Neural crest cell (in vitro differentiated cells): ENCODE measurements at regions not wholly inside any gene's neighbourhood (a gene's known extent, or its start where the extent isn't known, plus 50 kb on each side); places are given as distances from the start of the nearest gene placed in this dataset.
A peak's percentile ranks its signal among the peaks of the same experiment; 100 is the strongest.

Source experiments
- DNase-seq: peaks from one replicate; pipeline ENCODE4 v3.0.0; 2021; ENCODE audit warnings: low read depth, mixed read lengths, low spot score
- H3K27ac Mint-ChIP-seq: one replicate; pipeline ENCODE4 v1.8.0; 2021; ENCODE audit warnings: mild to moderate bottlenecking, mixed read lengths; ENCODE audit not compliant: unreplicated experiment
- H3K27me3 Mint-ChIP-seq: 2 replicates; pipeline ENCODE4 v1.8.0; 2021; ENCODE audit warnings: low read depth, mild to moderate bottlenecking, mixed read lengths
- H3K36me3 Mint-ChIP-seq: 2 replicates; pipeline ENCODE4 v1.8.0; 2021; ENCODE audit warnings: low read depth, mild to moderate bottlenecking, mixed read lengths
- H3K4me1 Mint-ChIP-seq: 2 replicates; pipeline ENCODE4 v1.8.0; 2021; ENCODE audit warnings: mixed read lengths
- H3K4me3 Mint-ChIP-seq: one replicate; pipeline ENCODE4 v1.8.0; 2021; ENCODE audit warnings: mild to moderate bottlenecking, mixed read lengths
- H3K9me3 Mint-ChIP-seq: 2 replicates; pipeline ENCODE4 v1.8.0; 2021; ENCODE audit warnings: mixed read lengths
- TF ChIP-seq, protein P1 (sequence below): fragments of 200-600 bp; sonication (generic); conservative IDR thresholded peaks from 2 replicates; pipeline ENCODE4 v1.5.0; 2021; ENCODE audit warnings: antibody characterized with exemption, mild to moderate bottlenecking

DNA sequence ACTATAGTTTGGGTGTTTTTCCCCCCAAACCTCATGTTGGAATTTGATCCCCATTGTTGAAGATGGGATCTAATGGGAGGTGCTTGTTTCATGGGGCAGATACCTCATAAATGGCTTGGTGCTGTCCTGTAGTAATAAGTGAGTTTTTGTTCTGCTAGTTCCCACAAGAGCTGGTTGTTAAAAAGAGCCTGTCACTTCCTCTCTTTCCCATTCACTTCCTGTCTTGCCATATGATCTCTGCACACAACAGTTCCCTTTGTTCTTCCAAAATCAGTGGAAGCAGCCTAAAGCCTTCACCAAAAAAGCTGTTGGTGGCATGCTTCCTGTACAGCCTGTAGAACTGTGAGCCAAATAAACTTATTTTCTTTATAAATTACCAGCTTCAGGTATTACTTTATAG, 768.2 kb upstream of the VRK2 start:
- H3K4me3 Mint-ChIP-seq: peak overlapping the region; percentile 11
- H3K4me1 Mint-ChIP-seq: peaks cover 15% of the 10 kb centered on the region
- H3K36me3 Mint-ChIP-seq: peaks cover 20% of the 10 kb centered on the region
- no peak overlapping the region for H3K27ac Mint-ChIP-seq
- TF ChIP-seq, protein P1, sequence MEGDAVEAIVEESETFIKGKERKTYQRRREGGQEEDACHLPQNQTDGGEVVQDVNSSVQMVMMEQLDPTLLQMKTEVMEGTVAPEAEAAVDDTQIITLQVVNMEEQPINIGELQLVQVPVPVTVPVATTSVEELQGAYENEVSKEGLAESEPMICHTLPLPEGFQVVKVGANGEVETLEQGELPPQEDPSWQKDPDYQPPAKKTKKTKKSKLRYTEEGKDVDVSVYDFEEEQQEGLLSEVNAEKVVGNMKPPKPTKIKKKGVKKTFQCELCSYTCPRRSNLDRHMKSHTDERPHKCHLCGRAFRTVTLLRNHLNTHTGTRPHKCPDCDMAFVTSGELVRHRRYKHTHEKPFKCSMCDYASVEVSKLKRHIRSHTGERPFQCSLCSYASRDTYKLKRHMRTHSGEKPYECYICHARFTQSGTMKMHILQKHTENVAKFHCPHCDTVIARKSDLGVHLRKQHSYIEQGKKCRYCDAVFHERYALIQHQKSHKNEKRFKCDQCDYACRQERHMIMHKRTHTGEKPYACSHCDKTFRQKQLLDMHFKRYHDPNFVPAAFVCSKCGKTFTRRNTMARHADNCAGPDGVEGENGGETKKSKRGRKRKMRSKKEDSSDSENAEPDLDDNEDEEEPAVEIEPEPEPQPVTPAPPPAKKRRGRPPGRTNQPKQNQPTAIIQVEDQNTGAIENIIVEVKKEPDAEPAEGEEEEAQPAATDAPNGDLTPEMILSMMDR: no peak
- no peak for DNase-seq
- no peaks in the 10 kb centered on the region for H3K27me3 Mint-ChIP-seq
- peaks cover 20% of the 10 kb centered on the region for H3K9me3 Mint-ChIP-seq

GRCh38 chr2:57291209-57291608, 755.4 kb upstream of the VRK2 start:
- Mint-ChIP-seq H3K4me3 (no peak overlapping the region), H3K27ac (no peak overlapping the region), H3K4me1 (no peaks in the 10 kb centered on the region), H3K27me3 (no peaks in the 10 kb centered on the region), H3K9me3 (no peaks in the 10 kb centered on the region), H3K36me3 (no peaks in the 10 kb centered on the region)
- TF ChIP-seq, protein P1: no peak
- no peak for DNase-seq

DNA sequence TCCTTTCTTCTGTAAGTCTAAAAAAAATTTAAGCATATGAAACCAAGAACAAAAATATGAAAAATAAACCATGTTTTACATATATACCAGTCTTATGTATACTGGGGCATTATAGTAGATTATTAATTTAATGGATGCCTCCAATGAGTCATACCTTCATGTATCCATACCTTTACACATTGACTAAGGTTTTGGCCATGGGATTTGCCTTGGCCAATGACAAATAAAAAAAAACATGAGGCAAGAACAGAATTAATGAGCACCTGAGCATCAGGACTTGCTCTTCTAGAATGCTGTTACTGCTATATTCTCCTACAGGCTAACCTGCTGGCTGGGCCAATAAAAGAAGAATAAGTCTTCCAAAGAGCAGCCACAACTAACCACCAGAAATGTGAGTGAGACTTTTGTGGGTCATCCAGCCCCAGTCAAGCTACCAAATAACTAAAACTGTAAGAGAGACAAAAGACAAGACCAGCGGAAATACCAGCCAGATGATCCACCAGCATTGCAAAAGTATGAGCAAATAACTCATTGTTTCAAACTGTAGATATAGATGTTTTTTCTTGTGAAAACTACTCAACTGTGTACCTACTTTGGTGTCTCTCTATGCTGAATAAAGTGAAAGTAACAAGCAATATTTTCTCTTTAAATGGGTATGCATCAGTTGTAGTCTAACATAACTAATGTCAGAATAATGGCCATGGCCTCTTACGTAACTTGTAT, 749.6 kb upstream of the VRK2 start:
- no peaks in the 10 kb centered on the region for H3K27me3 Mint-ChIP-seq
- no peak overlapping the region for H3K4me3 Mint-ChIP-seq
- H3K9me3 Mint-ChIP-seq: no peaks in the 10 kb centered on the region

GRCh38 chr2:57313678-57314077, 732.9 kb upstream of the VRK2 start:
- H3K9me3 Mint-ChIP-seq: peaks cover 7% of the 10 kb centered on the region
- H3K4me3 Mint-ChIP-seq: no peak overlapping the region
- TF ChIP-seq, protein P1: no peak
- no peaks in the 10 kb centered on the region for H3K36me3 Mint-ChIP-seq
- DNase-seq: no peak
- peaks cover 2% of the 10 kb centered on the region for H3K27me3 Mint-ChIP-seq
- no peaks in the 10 kb centered on the region for H3K4me1 Mint-ChIP-seq
- H3K27ac Mint-ChIP-seq: no peak overlapping the region

More for the DNA sequence above, 749.6 kb upstream of the VRK2 start:
- Mint-ChIP-seq H3K4me1 (no peaks in the 10 kb centered on the region), H3K27ac (no peak overlapping the region), H3K36me3 (no peaks in the 10 kb centered on the region)
- DNase-seq: no peak
- TF ChIP-seq, protein P1: no peak

- no peak overlapping the region for H3K4me3 Mint-ChIP-seq
- no peaks in the 10 kb centered on the region for H3K4me1 Mint-ChIP-seq
- no peaks in the 10 kb centered on the region for H3K36me3 Mint-ChIP-seq
- H3K27me3 Mint-ChIP-seq: peaks cover 2% of the 10 kb centered on the region
- H3K27ac Mint-ChIP-seq: no peak overlapping the region
- DNase-seq: no peak
- TF ChIP-seq, protein P1: no peak
- peaks cover 7% of the 10 kb centered on the region for H3K9me3 Mint-ChIP-seq
Observed at GRCh38 chr2:57314682-57315081, 731.9 kb upstream of the VRK2 start.
